HepG2 (cell line): ENCODE measurements at regions not wholly inside any gene's neighbourhood (a gene's known extent, or its start where the extent isn't known, plus 50 kb on each side); places are given as distances from the start of the nearest gene placed in this dataset.

Experiments used
- ATAC-seq: fragments of 200-7000 bp; cut with Tn5 transposase; 3 replicates; pipeline ENCODE4 v1.9.1; 2020; ENCODE audit warnings: mild to moderate bottlenecking, moderate library complexity
- BruUV-seq: library from RNA; stranded (reverse); fragments of 400-500 nt; replicated peaks from 2 replicates; lab custom pipeline; 2021; lab: Mats Ljungman, UMichigan
- CTCF ChIA-PET: fragments of 300-600 bp; formaldehyde crosslinking; extraction: SDS; loops from one replicate; lab custom pipeline; 2021; ENCODE audit warnings: low total read pairs, inconsistent platforms, low intra/inter-chr PET ratio; lab: Yijun Ruan, JAX
- POLR2A ChIA-PET: fragments of 350-600 bp; sonication (Branson Sonifier 250); formaldehyde crosslinking; loops from one replicate; lab custom pipeline; 2020; ENCODE audit warnings: antibody characterized with exemption, inconsistent platforms; lab: Yijun Ruan, JAX
- DNase-seq: peaks from one replicate; pipeline ENCODE4 v3.0.0-alpha.2; 2015; ENCODE audit warnings: low spot score
- FAIRE-seq: peaks from 3 replicates; lab custom pipeline; 2011; peaks lifted over from hg19 to GRCh38; lab: Jason Lieb, UNC
- H2AFZ ChIP-seq: one replicate; pipeline ENCODE4 v1.6.1; 2011; ENCODE audit warnings: low read length, inconsistent platforms
- H3K27ac ChIP-seq: fragments of 300-600 bp; 3 replicates; pipeline ENCODE4 v1.8.0; 2011; ENCODE audit warnings: mixed run types, mild to moderate bottlenecking, mixed read lengths, low read length, inconsistent platforms; ENCODE audit not compliant: insufficient read depth; ENCODE audit errors: extremely low read length
- H3K27me3 ChIP-seq, 2 experiments: fragments of 200-600 bp in 1 of 2; 2 replicates in 1 of 2; 3 replicates in 1 of 2; pipeline versions ENCODE4 v1.6.0 to v1.8.0; 2011; ENCODE audit warnings: low read length in 2 of 2, mild to moderate bottlenecking in 2 of 2, moderate library complexity in 2 of 2, inconsistent platforms in 1 of 2; ENCODE audit not compliant: insufficient read depth in 2 of 2, control insufficient read depth in 1 of 2
- H3K36me3 ChIP-seq, 2 experiments: fragments of 200-600 bp in 1 of 2; replicated peaks in 1 of 2; 2 replicates in 1 of 2; 3 replicates in 1 of 2; pipeline versions ENCODE4 v1.5.1 to v1.8.0; 2011; ENCODE audit warnings: low read length in 2 of 2, inconsistent platforms in 1 of 2; ENCODE audit not compliant: insufficient read depth in 2 of 2, control insufficient read depth in 1 of 2
- H3K4me1 ChIP-seq: 2 replicates; pipeline ENCODE4 v1.5.1; 2012; ENCODE audit warnings: low read length, inconsistent platforms; ENCODE audit not compliant: insufficient read depth
- H3K4me2 ChIP-seq: 2 replicates; pipeline ENCODE4 v1.6.0; 2011; ENCODE audit warnings: low read depth, low read length, inconsistent platforms
- H3K4me3 ChIP-seq, 3 experiments: fragments of 200-600 bp in 1 of 3; sonication (generic), shearing (Covaris generic) in 1 of 3; replicated peaks in 1 of 3; 2 replicates each; pipeline ENCODE4 v1.5.1; 2011 to 2016; ENCODE audit warnings: low read length in 3 of 3, inconsistent platforms in 2 of 3, low read depth in 2 of 3, mild to moderate bottlenecking in 2 of 3, control low read depth in 1 of 3, mixed read lengths in 1 of 3; ENCODE audit not compliant: insufficient read depth in 1 of 3
- H3K79me2 ChIP-seq: one replicate; pipeline ENCODE4 v1.6.1; 2011; ENCODE audit warnings: low read length, inconsistent platforms; ENCODE audit not compliant: insufficient read depth
- H3K9ac ChIP-seq: 2 replicates; pipeline ENCODE4 v1.6.0; 2011; ENCODE audit warnings: mild to moderate bottlenecking, low read depth, low read length, inconsistent platforms; ENCODE audit not compliant: insufficient read depth
- H3K9me3 ChIP-seq: 2 replicates; pipeline ENCODE4 v1.5.1; 2012; ENCODE audit warnings: mild to moderate bottlenecking, low read length
- H4K20me1 ChIP-seq: 2 replicates; pipeline ENCODE4 v1.6.0; 2011; ENCODE audit warnings: inconsistent platforms, mild to moderate bottlenecking, low read length, moderate library complexity; ENCODE audit not compliant: insufficient read depth
- HDAC6 ChIP-seq: fragments of 200-600 bp; sonication (generic); IDR thresholded peaks from 2 replicates; pipeline ENCODE4 v1.7.0; 2017; ENCODE audit warnings: mild to moderate bottlenecking, antibody characterized with exemption, low read length, low read depth
- HOXA7 ChIP-seq: sonication (generic); formaldehyde crosslinking; IDR thresholded peaks from 2 replicates; pipeline ENCODE4 v1.8.1; 2022; ENCODE audit warnings: mild to moderate bottlenecking, missing genetic modification reagents, moderate library complexity
- NAIF1 ChIP-seq: sonication (generic); formaldehyde crosslinking; IDR thresholded peaks from 2 replicates; pipeline ENCODE4 v1.5.0; 2020; ENCODE audit warnings: mild to moderate bottlenecking, missing genetic modification reagents, borderline replicate concordance
- PCBP2 ChIP-seq: fragments of 200-400 bp; formaldehyde crosslinking; optimal IDR thresholded peaks from 2 replicates; pipeline ENCODE3; 2018; ENCODE audit warnings: low read length, low read depth; ENCODE audit not compliant: poor library complexity, severe bottlenecking
- ZNF280B ChIP-seq: sonication (generic); formaldehyde crosslinking; IDR thresholded peaks from 2 replicates; pipeline ENCODE4 v1.5.0; 2020; ENCODE audit warnings: missing genetic modification reagents, mild to moderate bottlenecking, borderline replicate concordance
- ZNF746 ChIP-seq: sonication (generic); formaldehyde crosslinking; IDR thresholded peaks from 2 replicates; pipeline ENCODE4 v1.8.0; 2022; ENCODE audit warnings: mild to moderate bottlenecking, missing genetic modification reagents
- WGBS: methylation state at CpG from one replicate; pipeline ENCODE4 v1.1.6; 2017; ENCODE audit warnings: low lambda C conversion rate; 5-methylcytosine and 5-hydroxymethylcytosine counted together
- in situ Hi-C: cut with HindIII; loops from 2 replicates; pipeline ENCODE4 v1.10.0; 2017; ENCODE audit warnings: low pct_unique_long_range_greater_than_20kb; ENCODE audit not compliant: extremely low pct_ligation_motif_present
- intact Hi-C: fragments of 100-400 bp; cut with micrococcal nuclease; formaldehyde crosslinking; loops from one replicate; pipeline ENCODE4 v1.10.0; 2022; ENCODE audit not compliant: unreplicated experiment
- TF ChIP-seq, protein P1 (sequence below): IDR thresholded peaks from 2 replicates; pipeline ENCODE4 v1.6.1; 2012; ENCODE audit warnings: low read depth, low read length, improper control_type of control experiment
- TF ChIP-seq, protein P2 (sequence below): sonication (generic); formaldehyde crosslinking; conservative IDR thresholded peaks from 2 replicates; pipeline ENCODE4 v1.8.1; 2023; ENCODE audit warnings: missing genetic modification reagents

DNA sequence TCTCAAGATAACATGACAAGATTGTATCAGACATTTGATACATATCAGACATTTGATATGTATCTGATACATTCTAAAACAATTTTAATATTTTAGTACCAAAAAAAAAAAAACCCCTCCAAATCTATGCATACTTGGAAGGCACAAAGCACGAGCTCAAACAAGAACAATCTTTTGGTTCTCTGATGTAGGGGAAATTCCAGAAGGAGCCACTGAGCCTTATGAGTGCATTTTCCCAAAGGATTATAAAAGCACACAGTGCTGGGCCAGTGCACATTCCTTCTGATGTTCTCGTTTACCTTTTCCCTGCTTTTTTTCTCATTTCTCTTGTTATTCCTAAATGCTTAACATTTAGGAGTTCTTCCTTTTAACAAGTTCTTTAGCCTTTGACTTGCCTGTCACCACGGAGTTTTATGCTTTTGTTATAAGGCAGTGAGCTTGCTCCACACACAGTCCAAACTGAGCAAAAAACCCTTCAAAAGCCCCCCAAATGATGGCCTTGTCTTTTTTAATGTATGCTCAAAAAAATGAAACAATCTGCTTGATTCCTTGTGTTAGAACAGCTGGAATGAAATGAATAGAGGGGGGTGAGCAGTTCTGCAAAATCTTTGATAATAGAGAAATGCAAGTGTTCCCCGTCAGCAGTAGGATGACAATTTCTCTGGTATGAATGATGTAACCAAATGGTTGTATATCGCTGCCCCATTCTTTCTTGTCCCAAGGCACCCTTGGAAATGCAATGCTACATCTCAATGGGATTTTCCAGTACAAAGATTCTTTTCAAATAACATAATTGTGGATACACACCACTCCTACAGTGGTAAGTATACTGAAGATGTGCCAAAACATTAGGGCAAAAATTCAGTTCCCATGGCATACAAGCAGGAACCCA, 597.2 kb upstream of the ZEB2 start:
- Histone ChIP-seq H4K20me1 (no peaks in the 10 kb centered on the region), H3K79me2 (no peaks in the 10 kb centered on the region), H3K4me2 (no peak overlapping the region), H3K36me3 (no peaks in the 10 kb centered on the region), H2AFZ (no peak overlapping the region), H3K9ac (no peak overlapping the region), H3K27me3 (no peaks in the 10 kb centered on the region), H3K27ac (no peak overlapping the region), H3K4me3 (no peak overlapping the region), H3K9me3 (no peaks in the 10 kb centered on the region), H3K4me1 (no peaks in the 10 kb centered on the region)
- BruUV-seq = no TSS peak
- intact Hi-C loops (no loop called here), in situ Hi-C loops (no loop called here)
- ATAC-seq (no peak), DNase-seq (no peak), FAIRE-seq (no peak)
- ChIA-PET POLR2A (no interaction called here), CTCF (no interaction called here)
- TF ChIP-seq ZNF280B (CRISPR knock-in tag) = no peak
- TF ChIP-seq NAIF1 (CRISPR knock-in tag) = no peak
- TF ChIP-seq, protein P1, sequence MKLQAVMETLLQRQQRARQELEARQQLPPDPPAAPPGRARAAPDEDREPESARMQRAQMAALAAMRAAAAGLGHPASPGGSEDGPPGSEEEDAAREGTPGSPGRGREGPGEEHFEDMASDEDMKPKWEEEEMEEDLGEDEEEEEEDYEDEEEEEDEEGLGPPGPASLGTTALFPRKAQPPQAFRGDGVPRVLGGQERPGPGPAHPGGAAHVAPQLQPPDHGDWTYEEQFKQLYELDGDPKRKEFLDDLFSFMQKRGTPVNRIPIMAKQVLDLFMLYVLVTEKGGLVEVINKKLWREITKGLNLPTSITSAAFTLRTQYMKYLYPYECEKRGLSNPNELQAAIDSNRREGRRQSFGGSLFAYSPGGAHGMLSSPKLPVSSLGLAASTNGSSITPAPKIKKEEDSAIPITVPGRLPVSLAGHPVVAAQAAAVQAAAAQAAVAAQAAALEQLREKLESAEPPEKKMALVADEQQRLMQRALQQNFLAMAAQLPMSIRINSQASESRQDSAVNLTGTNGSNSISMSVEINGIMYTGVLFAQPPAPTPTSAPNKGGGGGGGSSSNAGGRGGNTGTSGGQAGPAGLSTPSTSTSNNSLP = no peak
- TF ChIP-seq ZNF746 = no peak
- TF ChIP-seq, protein P2, sequence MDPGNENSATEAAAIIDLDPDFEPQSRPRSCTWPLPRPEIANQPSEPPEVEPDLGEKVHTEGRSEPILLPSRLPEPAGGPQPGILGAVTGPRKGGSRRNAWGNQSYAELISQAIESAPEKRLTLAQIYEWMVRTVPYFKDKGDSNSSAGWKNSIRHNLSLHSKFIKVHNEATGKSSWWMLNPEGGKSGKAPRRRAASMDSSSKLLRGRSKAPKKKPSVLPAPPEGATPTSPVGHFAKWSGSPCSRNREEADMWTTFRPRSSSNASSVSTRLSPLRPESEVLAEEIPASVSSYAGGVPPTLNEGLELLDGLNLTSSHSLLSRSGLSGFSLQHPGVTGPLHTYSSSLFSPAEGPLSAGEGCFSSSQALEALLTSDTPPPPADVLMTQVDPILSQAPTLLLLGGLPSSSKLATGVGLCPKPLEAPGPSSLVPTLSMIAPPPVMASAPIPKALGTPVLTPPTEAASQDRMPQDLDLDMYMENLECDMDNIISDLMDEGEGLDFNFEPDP (CRISPR knock-in tag) = no peak
- no peak for TF ChIP-seq PCBP2
- no peak for TF ChIP-seq HOXA7
- TF ChIP-seq HDAC6 = no peak
- 3% methylated on average over 5 of the region's 5 CpGs for WGBS
